Upper lobe of right lung (tissue), 1 donor: ENCODE measurements at regions not wholly inside any gene's neighbourhood (a gene's known extent, or its start where the extent isn't known, plus 50 kb on each side); places are given as distances from the start of the nearest gene placed in this dataset.

Source experiments
- ATAC-seq: fragments of 200-7000 bp; cut with Tn5 transposase; one replicate; pipeline ENCODE4 v1.9.1; 2020; ENCODE audit warnings: mild to moderate bottlenecking, moderate library complexity
- DNase-seq: peaks from one replicate; pipeline ENCODE4 v3.0.0-alpha.2; 2020
- H3K27ac ChIP-seq: fragments of 200-600 bp; one replicate; pipeline ENCODE4 v1.8.0; 2022
- H3K27me3 ChIP-seq: fragments of 200-600 bp; one replicate; pipeline ENCODE4 v1.8.0; 2022; ENCODE audit warnings: mild to moderate bottlenecking
- H3K36me3 ChIP-seq: fragments of 200-600 bp; one replicate; pipeline ENCODE4 v1.8.0; 2022
- H3K4me1 ChIP-seq: fragments of 200-600 bp; one replicate; pipeline ENCODE4 v1.8.0; 2022
- H3K4me3 ChIP-seq: fragments of 200-600 bp; one replicate; pipeline ENCODE4 v1.8.0; 2022; ENCODE audit warnings: mild to moderate bottlenecking
- H3K9me3 ChIP-seq: fragments of 200-600 bp; one replicate; pipeline ENCODE4 v1.8.0; 2022
- CTCF ChIP-seq: fragments of 200-600 bp; IDR thresholded peaks from one replicate; pipeline ENCODE4 v1.8.0; 2022; ENCODE audit warnings: antibody characterized with exemption
- intact Hi-C: fragments of 100-400 bp; cut with DNase I; formaldehyde crosslinking; loops from one replicate; pipeline ENCODE4 v1.11.0; 2022
- donor health status: DM: no; HTN: yes; CAD: no; lungs with severe emphysema.

DNA sequence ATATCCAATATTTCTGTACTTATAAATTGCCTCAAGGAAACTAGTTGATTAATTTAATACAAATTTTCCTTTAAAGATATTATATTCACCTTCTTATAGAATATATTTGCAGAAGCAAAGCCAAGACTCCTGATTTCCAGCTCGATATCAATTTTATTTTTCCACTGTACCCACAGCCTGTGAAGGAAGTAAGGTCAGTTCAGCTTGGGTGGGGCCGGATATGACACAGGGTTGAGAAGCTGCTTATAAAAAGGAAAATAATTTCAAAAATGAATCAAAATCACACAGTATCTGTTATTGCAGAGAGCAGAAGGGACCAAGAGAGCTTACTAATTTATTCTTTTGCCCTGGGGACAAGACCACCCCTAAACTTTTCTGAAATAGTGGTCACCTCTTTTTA, 491.4 kb downstream of the TUSC7 start:
- H3K9me3 ChIP-seq, result no peaks in the 10 kb centered on the region
- no peaks in the 10 kb centered on the region for H3K4me1 ChIP-seq
- no peaks in the 10 kb centered on the region for H3K27me3 ChIP-seq
- H3K4me3 ChIP-seq, result no peak overlapping the region
- ATAC-seq, result no peak
- TF ChIP-seq CTCF, result no peak
- DNase-seq, result no peak
- intact Hi-C loops, result no loop called here
- no peak overlapping the region for H3K27ac ChIP-seq
- H3K36me3 ChIP-seq, result no peaks in the 10 kb centered on the region

- no peak for ATAC-seq
- TF ChIP-seq CTCF, result no peak
- Histone ChIP-seq H3K4me1 (no peaks in the 10 kb centered on the region), H3K4me3 (no peak overlapping the region), H3K9me3 (no peaks in the 10 kb centered on the region), H3K27ac (no peak overlapping the region), H3K36me3 (no peaks in the 10 kb centered on the region), H3K27me3 (no peaks in the 10 kb centered on the region)
- intact Hi-C loops, result no loop called here
- DNase-seq, result no peak
Measured at GRCh38 chr3:117201901-117202774, 492.6 kb downstream of the TUSC7 start.

- Histone ChIP-seq H3K9me3 (no peaks in the 10 kb centered on the region), H3K27ac (no peak overlapping the region), H3K36me3 (no peaks in the 10 kb centered on the region), H3K27me3 (no peaks in the 10 kb centered on the region), H3K4me3 (no peak overlapping the region), H3K4me1 (no peaks in the 10 kb centered on the region)
- ATAC-seq (no peak), DNase-seq (no peak)
- intact Hi-C loops, result no loop called here
- TF ChIP-seq CTCF, result no peak
Measured at GRCh38 chr3:117217355-117217754, 507.8 kb downstream of the TUSC7 start.

- ATAC-seq (no peak), DNase-seq (no peak)
- Histone ChIP-seq H3K36me3 (no peaks in the 10 kb centered on the region), H3K9me3 (no peaks in the 10 kb centered on the region), H3K27me3 (no peaks in the 10 kb centered on the region), H3K4me3 (no peak overlapping the region), H3K27ac (no peak overlapping the region), H3K4me1 (no peaks in the 10 kb centered on the region)
- no peak for TF ChIP-seq CTCF
- intact Hi-C loops, result no loop called here
Measured at GRCh38 chr3:117217760-117218316, 508.3 kb downstream of the TUSC7 start.

GRCh38 chr3:117218641-117219048, 509.1 kb downstream of the TUSC7 start:
- no peak overlapping the region for H3K27ac ChIP-seq
- H3K4me1 ChIP-seq, result no peaks in the 10 kb centered on the region
- H3K4me3 ChIP-seq, result no peak overlapping the region
- DNase-seq, result no peak
- no peaks in the 10 kb centered on the region for H3K36me3 ChIP-seq
- ATAC-seq, result no peak
- H3K9me3 ChIP-seq, result no peaks in the 10 kb centered on the region
- intact Hi-C loops, result no loop called here
- no peaks in the 10 kb centered on the region for H3K27me3 ChIP-seq
- TF ChIP-seq CTCF, result no peak
